ENCODE measurements at regions not wholly inside any gene's neighbourhood (a gene's known extent, or its start where the extent isn't known, plus 50 kb on each side); places are given as distances from the start of the nearest gene placed in this dataset.

GRCh38 chr5:57581222-57581621 is 98.6 kb upstream of the ACTBL2 start:
- no peak for DNase-seq (ENCODE audit: low read depth, low spot score)

GRCh38 chr5:57577432-57578175 is 95.0 kb upstream of the ACTBL2 start:
- no peak for DNase-seq (ENCODE audit: low read depth, low spot score)

- DNase-seq (ENCODE audit: low read depth, low spot score): no peak
These were observed 93.7 kb upstream of the ACTBL2 start for GRCh38 chr5:57576317-57576716.

- DNase-seq (ENCODE audit: low read depth, low spot score): no peak
These were observed 93.2 kb upstream of the ACTBL2 start for GRCh38 chr5:57575839-57576238.

GRCh38 chr5:57572461-57572860 is 89.8 kb upstream of the ACTBL2 start:
- DNase-seq (ENCODE audit: low read depth, low spot score): no peak

- no peak for DNase-seq (ENCODE audit: low read depth, low spot score)
These were observed 87.0 kb upstream of the ACTBL2 start for GRCh38 chr5:57569601-57570000.

- DNase-seq (ENCODE audit: low read depth, low spot score): no peak
These were observed 85.5 kb upstream of the ACTBL2 start for GRCh38 chr5:57568136-57568535.

GRCh38 chr5:57566914-57567313 is 84.3 kb upstream of the ACTBL2 start:
- DNase-seq (ENCODE audit: low read depth, low spot score): no peak

GRCh38 chr5:57561231-57561842 is 78.7 kb upstream of the ACTBL2 start:
- DNase-seq (ENCODE audit: low read depth, low spot score): no peak

- DNase-seq (ENCODE audit: low read depth, low spot score): no peak
These were observed 76.6 kb upstream of the ACTBL2 start for GRCh38 chr5:57559110-57559635.

- DNase-seq (ENCODE audit: low read depth, low spot score): no peak
These were observed 69.4 kb upstream of the ACTBL2 start for GRCh38 chr5:57552033-57552432.

- no peak for DNase-seq (ENCODE audit: low read depth, low spot score)
These were observed 68.6 kb upstream of the ACTBL2 start for GRCh38 chr5:57551251-57551650.

- DNase-seq (ENCODE audit: low read depth, low spot score): no peak
These were observed 67.5 kb upstream of the ACTBL2 start for GRCh38 chr5:57550132-57550531.

- no peak for DNase-seq (ENCODE audit: low read depth, low spot score)
These were observed 67.0 kb upstream of the ACTBL2 start for GRCh38 chr5:57549566-57549965.

- DNase-seq (ENCODE audit: low read depth, low spot score): no peak
These were observed 58.2 kb upstream of the ACTBL2 start for GRCh38 chr5:57540823-57541222.

- no peak for DNase-seq (ENCODE audit: low read depth, low spot score)
These were observed 56.7 kb upstream of the ACTBL2 start for GRCh38 chr5:57539281-57539701.

GRCh38 chr5:57538341-57538955 is 55.8 kb upstream of the ACTBL2 start:
- DNase-seq (ENCODE audit: low read depth, low spot score): no peak

- DNase-seq (ENCODE audit: low read depth, low spot score): no peak
These were observed 55.2 kb upstream of the ACTBL2 start for GRCh38 chr5:57537811-57538210.

GRCh38 chr5:57532513-57533497 is 50.2 kb upstream of the ACTBL2 start:
- DNase-seq (ENCODE audit: low read depth, low spot score): no peak

All from pulmonary artery endothelial cell (primary cell).